ENCODE measurements at regions not wholly inside any gene's neighbourhood (a gene's known extent, or its start where the extent isn't known, plus 50 kb on each side); places are given as distances from the start of the nearest gene placed in this dataset.

- Histone ChIP-seq H3K36me3 (ENCODE audit: control insufficient read depth, insufficient read depth, low read length) (no peaks in the 10 kb centered on the region), H3K9me3 (ENCODE audit: control insufficient read depth, low read length) (no peaks in the 10 kb centered on the region), H3K27me3 (ENCODE audit: control insufficient read depth, insufficient read depth, low read length, poor library complexity, severe bottlenecking) (no peaks in the 10 kb centered on the region), H3K27ac (ENCODE audit: insufficient read depth, low read depth, low read length, poor library complexity, severe bottlenecking) (no peak overlapping the region), H3K4me3 (ENCODE audit: insufficient read depth, low read depth, low read length) (no peak overlapping the region), H3K4me1 (ENCODE audit: control insufficient read depth, insufficient read depth, low read length) (no peaks in the 10 kb centered on the region)
- 93 to 98% methylated on average over 2 of the region's 2 CpGs for WGBS, 2 experiments
Observed at GRCh38 chr11:95542868-95543551, 246.6 kb downstream of the FAM76B start.

DNA sequence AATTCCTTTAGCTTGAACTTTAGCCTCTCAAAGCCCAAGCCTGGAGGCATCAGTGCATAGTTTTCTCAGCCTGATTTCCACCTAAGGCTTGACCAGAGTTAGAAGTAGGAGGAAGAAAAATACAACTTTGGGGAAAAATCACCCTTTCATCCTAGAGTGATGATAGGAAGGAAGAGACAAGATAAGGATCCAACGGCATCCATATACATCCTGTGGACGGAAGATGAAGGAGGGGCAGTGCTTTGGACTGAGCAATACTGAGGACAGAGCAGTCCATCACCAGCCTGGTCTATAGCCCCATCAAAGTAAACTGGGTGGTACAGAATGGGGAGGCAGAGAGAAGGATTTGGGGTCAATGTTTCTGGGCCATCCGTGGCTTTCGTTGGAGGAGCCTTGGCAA is 247.9 kb downstream of the FAM76B start:
- H3K9me3 ChIP-seq (ENCODE audit: control insufficient read depth, low read length): no peaks in the 10 kb centered on the region
- H3K27ac ChIP-seq (ENCODE audit: insufficient read depth, low read depth, low read length, poor library complexity, severe bottlenecking): no peak overlapping the region
- H3K4me3 ChIP-seq (ENCODE audit: insufficient read depth, low read depth, low read length): no peak overlapping the region
- H3K27me3 ChIP-seq (ENCODE audit: control insufficient read depth, insufficient read depth, low read length, poor library complexity, severe bottlenecking): no peaks in the 10 kb centered on the region
- WGBS, 2 experiments: 97 to 98% methylated on average over 4 of the region's 4 CpGs
- H3K36me3 ChIP-seq (ENCODE audit: control insufficient read depth, insufficient read depth, low read length): no peaks in the 10 kb centered on the region
- H3K4me1 ChIP-seq (ENCODE audit: control insufficient read depth, insufficient read depth, low read length): no peaks in the 10 kb centered on the region

DNA sequence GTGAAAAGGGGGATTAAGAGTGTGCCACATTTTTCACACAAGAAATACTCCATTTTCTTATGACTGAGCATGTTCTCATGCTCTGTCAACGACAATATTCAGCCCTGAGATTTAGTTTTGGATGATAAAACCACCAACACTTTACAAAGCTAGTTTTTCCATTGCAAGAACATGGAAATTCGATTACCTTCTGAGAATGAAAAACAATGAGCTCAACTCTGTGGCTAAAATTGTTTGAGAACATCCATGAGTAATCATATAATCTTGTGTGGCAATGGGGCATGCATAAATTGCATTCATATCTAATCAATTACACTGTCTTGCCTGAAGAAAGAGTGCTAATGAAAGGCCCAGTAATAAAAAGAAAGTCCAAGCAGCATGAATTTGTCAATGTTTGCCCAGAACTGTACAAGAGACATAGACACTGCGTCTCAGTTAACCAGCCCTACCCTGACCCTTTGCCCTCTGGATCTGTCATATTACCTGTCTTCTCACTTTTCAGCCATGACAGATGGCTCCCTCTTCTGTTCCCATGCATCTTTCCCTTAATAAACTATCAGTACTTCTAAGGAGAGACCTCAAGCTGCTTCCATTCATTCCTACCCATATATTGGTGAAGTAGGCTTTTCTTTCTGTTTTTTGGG is 253.4 kb downstream of the FAM76B start:
- Histone ChIP-seq H3K36me3 (ENCODE audit: control insufficient read depth, insufficient read depth, low read length) (no peaks in the 10 kb centered on the region), H3K9me3 (ENCODE audit: control insufficient read depth, low read length) (no peaks in the 10 kb centered on the region), H3K4me1 (ENCODE audit: control insufficient read depth, insufficient read depth, low read length) (no peaks in the 10 kb centered on the region), H3K27ac (ENCODE audit: insufficient read depth, low read depth, low read length, poor library complexity, severe bottlenecking) (no peak overlapping the region), H3K27me3 (ENCODE audit: control insufficient read depth, insufficient read depth, low read length, poor library complexity, severe bottlenecking) (no peaks in the 10 kb centered on the region), H3K4me3 (ENCODE audit: insufficient read depth, low read depth, low read length) (no peak overlapping the region)
- WGBS, 2 experiments: 94 to 97% methylated on average over 3 of the region's 3 CpGs

DNA sequence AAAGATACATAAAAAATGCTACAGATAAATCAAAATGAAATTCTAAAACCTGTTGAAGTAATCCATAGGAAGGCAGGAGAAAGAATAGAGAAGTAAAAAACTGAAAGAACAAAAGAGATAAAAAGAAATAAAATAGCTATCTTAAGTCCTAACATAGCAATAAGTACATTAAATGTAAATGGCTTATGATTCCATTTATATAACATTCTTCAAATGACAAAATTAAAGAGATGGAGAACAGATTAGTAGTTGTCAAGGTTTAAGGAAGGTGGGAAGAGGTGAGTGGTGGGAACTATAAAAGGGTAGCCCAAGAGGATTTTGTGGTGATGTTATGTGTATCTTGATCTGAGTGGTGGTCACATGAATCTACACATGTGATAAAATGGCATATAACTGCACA is 254.8 kb downstream of the FAM76B start:
- no peaks in the 10 kb centered on the region for H3K27me3 ChIP-seq (ENCODE audit: control insufficient read depth, insufficient read depth, low read length, poor library complexity, severe bottlenecking)
- H3K4me3 ChIP-seq (ENCODE audit: insufficient read depth, low read depth, low read length): no peak overlapping the region
- H3K27ac ChIP-seq (ENCODE audit: insufficient read depth, low read depth, low read length, poor library complexity, severe bottlenecking): no peak overlapping the region

GRCh38 chr11:95534226-95534625 is 255.4 kb downstream of the FAM76B start:
- no peaks in the 10 kb centered on the region for H3K27me3 ChIP-seq (ENCODE audit: control insufficient read depth, insufficient read depth, low read length, poor library complexity, severe bottlenecking)
- WGBS, 2 experiments: 100% methylated on average over 1 of the region's 1 CpG; no CpG with 5 or more reads in 1 of the 2 experiments
- no peak overlapping the region for H3K4me3 ChIP-seq (ENCODE audit: insufficient read depth, low read depth, low read length)
- no peaks in the 10 kb centered on the region for H3K36me3 ChIP-seq (ENCODE audit: control insufficient read depth, insufficient read depth, low read length)
- no peak overlapping the region for H3K27ac ChIP-seq (ENCODE audit: insufficient read depth, low read depth, low read length, poor library complexity, severe bottlenecking)
- no peaks in the 10 kb centered on the region for H3K4me1 ChIP-seq (ENCODE audit: control insufficient read depth, insufficient read depth, low read length)
- H3K9me3 ChIP-seq (ENCODE audit: control insufficient read depth, low read length): no peaks in the 10 kb centered on the region

More for the DNA sequence above, 254.8 kb downstream of the FAM76B start:
- H3K4me1 ChIP-seq (ENCODE audit: control insufficient read depth, insufficient read depth, low read length): no peaks in the 10 kb centered on the region
- no peaks in the 10 kb centered on the region for H3K36me3 ChIP-seq (ENCODE audit: control insufficient read depth, insufficient read depth, low read length)
- H3K9me3 ChIP-seq (ENCODE audit: control insufficient read depth, low read length): no peaks in the 10 kb centered on the region

DNA sequence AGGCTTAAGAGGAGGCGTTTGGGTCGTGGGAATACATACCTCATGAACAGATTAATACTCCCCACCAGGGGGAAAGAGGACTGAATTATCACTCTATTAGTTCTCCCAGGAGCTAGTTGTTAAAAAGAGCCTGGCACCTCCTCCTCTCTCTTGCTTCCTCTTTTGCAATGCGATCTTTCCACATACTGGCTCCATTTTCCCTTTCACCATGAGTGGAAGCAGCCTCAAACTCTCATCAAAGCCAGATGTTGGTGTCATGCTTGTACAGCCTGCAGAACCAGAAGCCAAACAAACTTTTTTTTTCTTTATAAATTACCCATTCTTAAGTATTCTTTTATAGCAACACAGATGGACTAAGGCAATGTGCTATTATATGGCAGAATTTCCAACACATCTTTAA is 258.5 kb downstream of the FAM76B start:
- Histone ChIP-seq H3K4me3 (ENCODE audit: insufficient read depth, low read depth, low read length) (no peak overlapping the region), H3K27ac (ENCODE audit: insufficient read depth, low read depth, low read length, poor library complexity, severe bottlenecking) (no peak overlapping the region), H3K27me3 (ENCODE audit: control insufficient read depth, insufficient read depth, low read length, poor library complexity, severe bottlenecking) (no peaks in the 10 kb centered on the region), H3K4me1 (ENCODE audit: control insufficient read depth, insufficient read depth, low read length) (no peaks in the 10 kb centered on the region), H3K36me3 (ENCODE audit: control insufficient read depth, insufficient read depth, low read length) (no peaks in the 10 kb centered on the region), H3K9me3 (ENCODE audit: control insufficient read depth, low read length) (no peaks in the 10 kb centered on the region)
- 73 to 97% methylated on average over 3 of the region's 3 CpGs for WGBS, 2 experiments

DNA sequence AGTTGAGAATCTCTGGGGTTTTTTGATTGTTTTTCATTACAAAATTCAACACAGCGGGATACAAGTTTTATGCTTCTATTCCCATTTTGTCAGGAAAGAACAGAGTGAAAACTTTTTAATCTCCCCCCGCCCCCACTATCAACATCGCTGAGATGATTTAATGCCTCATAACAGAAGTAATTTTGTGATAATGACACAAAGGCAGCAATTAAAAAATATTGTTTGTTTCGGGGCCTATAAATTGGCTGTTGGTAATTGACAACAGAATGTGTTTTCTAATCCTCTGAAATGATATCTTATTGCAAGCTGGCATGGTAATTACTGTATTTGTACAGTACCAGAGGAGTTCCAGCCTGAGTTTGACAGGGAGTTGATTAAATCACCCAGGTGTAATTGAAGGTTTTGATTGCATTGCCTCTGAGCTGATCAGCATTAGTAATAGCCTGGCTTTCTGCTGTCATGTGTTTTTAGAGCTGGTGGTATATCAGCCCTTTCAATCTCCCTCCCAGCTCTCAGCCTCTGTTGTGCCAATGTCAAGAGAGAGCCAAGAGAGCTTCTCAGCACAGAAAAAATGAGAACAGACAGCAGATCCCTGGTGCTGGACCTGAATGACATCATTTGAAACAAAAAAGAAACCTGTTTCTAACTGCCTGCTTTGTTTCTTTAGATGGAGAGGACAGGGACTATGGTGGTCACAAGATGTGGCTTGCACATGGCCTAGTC is 265.1 kb downstream of the FAM76B start:
- WGBS, 2 experiments: 93 to 100% methylated on average over 2 to 4 of the region's 4 CpGs
- no peaks in the 10 kb centered on the region for H3K36me3 ChIP-seq (ENCODE audit: control insufficient read depth, insufficient read depth, low read length)
- no peaks in the 10 kb centered on the region for H3K4me1 ChIP-seq (ENCODE audit: control insufficient read depth, insufficient read depth, low read length)
- H3K27me3 ChIP-seq (ENCODE audit: control insufficient read depth, insufficient read depth, low read length, poor library complexity, severe bottlenecking): no peaks in the 10 kb centered on the region
- H3K9me3 ChIP-seq (ENCODE audit: control insufficient read depth, low read length): no peaks in the 10 kb centered on the region
- H3K4me3 ChIP-seq (ENCODE audit: insufficient read depth, low read depth, low read length): no peak overlapping the region
- H3K27ac ChIP-seq (ENCODE audit: insufficient read depth, low read depth, low read length, poor library complexity, severe bottlenecking): no peak overlapping the region

GRCh38 chr11:95522874-95523273 is 266.7 kb downstream of the FAM76B start:
- Histone ChIP-seq H3K27ac (ENCODE audit: insufficient read depth, low read depth, low read length, poor library complexity, severe bottlenecking) (no peak overlapping the region), H3K4me3 (ENCODE audit: insufficient read depth, low read depth, low read length) (no peak overlapping the region), H3K36me3 (ENCODE audit: control insufficient read depth, insufficient read depth, low read length) (no peaks in the 10 kb centered on the region), H3K4me1 (ENCODE audit: control insufficient read depth, insufficient read depth, low read length) (no peaks in the 10 kb centered on the region), H3K9me3 (ENCODE audit: control insufficient read depth, low read length) (no peaks in the 10 kb centered on the region), H3K27me3 (ENCODE audit: control insufficient read depth, insufficient read depth, low read length, poor library complexity, severe bottlenecking) (no peaks in the 10 kb centered on the region)
- WGBS, 2 experiments: 88 to 89% methylated on average over 4 of the region's 4 CpGs

- Histone ChIP-seq H3K27me3 (ENCODE audit: control insufficient read depth, insufficient read depth, low read length, poor library complexity, severe bottlenecking) (no peaks in the 10 kb centered on the region), H3K27ac (ENCODE audit: insufficient read depth, low read depth, low read length, poor library complexity, severe bottlenecking) (no peak overlapping the region), H3K4me1 (ENCODE audit: control insufficient read depth, insufficient read depth, low read length) (no peaks in the 10 kb centered on the region), H3K9me3 (ENCODE audit: control insufficient read depth, low read length) (no peaks in the 10 kb centered on the region), H3K36me3 (ENCODE audit: control insufficient read depth, insufficient read depth, low read length) (no peaks in the 10 kb centered on the region), H3K4me3 (ENCODE audit: insufficient read depth, low read depth, low read length) (no peak overlapping the region)
- 91 to 99% methylated on average over 3 to 5 of the region's 5 CpGs for WGBS, 2 experiments
Observed at GRCh38 chr11:95521862-95522261, 267.7 kb downstream of the FAM76B start.

- H3K36me3 ChIP-seq (ENCODE audit: control insufficient read depth, insufficient read depth, low read length): no peaks in the 10 kb centered on the region
- no peaks in the 10 kb centered on the region for H3K4me1 ChIP-seq (ENCODE audit: control insufficient read depth, insufficient read depth, low read length)
- WGBS, 2 experiments: 92 to 93% methylated on average over 4 of the region's 4 CpGs
- H3K27ac ChIP-seq (ENCODE audit: insufficient read depth, low read depth, low read length, poor library complexity, severe bottlenecking): no peak overlapping the region
- no peaks in the 10 kb centered on the region for H3K9me3 ChIP-seq (ENCODE audit: control insufficient read depth, low read length)
- H3K4me3 ChIP-seq (ENCODE audit: insufficient read depth, low read depth, low read length): no peak overlapping the region
- no peaks in the 10 kb centered on the region for H3K27me3 ChIP-seq (ENCODE audit: control insufficient read depth, insufficient read depth, low read length, poor library complexity, severe bottlenecking)
Observed at GRCh38 chr11:95521133-95521542, 268.4 kb downstream of the FAM76B start.
